H7 (cell line): ENCODE measurements at regions not wholly inside any gene's neighbourhood (a gene's known extent, or its start where the extent isn't known, plus 50 kb on each side); places are given as distances from the start of the nearest gene placed in this dataset.
A peak's percentile ranks its signal among the peaks of the same experiment; 100 is the strongest.
"Not testable (repeated sequence)": the region's sequence is repeated elsewhere in the genome, so short reads cannot be mapped to it uniquely, and the experiment has no call there.

Experiments
- DNase-seq: peaks from one replicate; pipeline ENCODE4 v3.0.0; 2012
- H3K27me3 ChIP-seq: 2 replicates; pipeline ENCODE4 v1.6.0; 2011; ENCODE audit warnings: mild to moderate bottlenecking, low read length; ENCODE audit not compliant: control insufficient read depth, insufficient read depth
- H3K36me3 ChIP-seq: replicated peaks from 2 replicates; pipeline ENCODE4 v1.5.1; 2011; ENCODE audit warnings: low read length; ENCODE audit not compliant: control insufficient read depth, insufficient read depth
- H3K4me3 ChIP-seq: 2 replicates; pipeline ENCODE4 v1.5.1; 2011; ENCODE audit warnings: low read depth, mild to moderate bottlenecking, control low read depth, low read length, moderate library complexity; ENCODE audit not compliant: insufficient read depth

GRCh38 chr1:188812153-188812552, 1665.5 kb downstream of the BRINP3 start:
- H3K4me3 ChIP-seq, H3K27me3 ChIP-seq, H3K36me3 ChIP-seq, DNase-seq: not testable (repeated sequence)

DNA sequence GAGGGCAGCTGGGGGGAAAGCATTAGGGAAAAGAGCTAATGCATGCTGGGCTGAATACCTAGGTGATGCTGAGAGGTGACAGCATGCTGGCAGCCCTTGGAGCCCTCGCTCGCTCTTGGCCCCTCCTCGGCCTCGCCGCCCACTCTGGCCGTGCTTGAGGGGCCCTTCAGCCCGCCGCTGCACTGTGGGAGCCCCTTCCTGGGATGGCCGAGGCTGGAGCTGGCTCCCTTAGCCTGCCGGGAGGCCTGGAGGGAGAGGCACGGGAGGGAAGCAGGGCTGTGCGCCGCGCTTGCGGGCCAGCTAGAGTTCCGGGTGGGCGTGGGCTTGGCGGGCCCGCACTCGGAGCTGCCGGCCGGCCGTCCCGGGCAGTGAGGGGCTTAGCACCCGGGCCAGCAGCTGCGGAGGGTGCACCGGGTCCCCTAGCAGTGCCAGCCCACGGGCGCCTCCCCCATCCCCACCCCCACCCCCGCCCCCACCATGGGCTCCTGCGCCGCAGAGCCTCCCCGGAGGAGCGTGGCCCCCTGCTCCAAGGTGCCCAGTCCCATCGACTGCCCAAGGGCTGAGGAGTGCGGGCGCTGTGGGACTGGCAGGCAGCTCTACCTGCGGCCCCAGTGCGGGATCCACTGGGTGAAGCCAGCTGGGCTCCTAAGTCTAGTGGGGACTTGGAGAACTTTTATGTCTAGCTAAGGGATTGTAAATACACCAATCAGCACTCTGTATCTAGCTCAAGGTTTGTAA, 1664.7 kb downstream of the BRINP3 start:
- H3K27me3 ChIP-seq, H3K36me3 ChIP-seq, H3K4me3 ChIP-seq, DNase-seq: not testable (repeated sequence)

- no peaks in the 10 kb centered on the region for H3K27me3 ChIP-seq
- DNase-seq = no peak
- no peaks in the 10 kb centered on the region for H3K36me3 ChIP-seq
- H3K4me3 ChIP-seq = no peak overlapping the region
These were observed 1659.8 kb downstream of the BRINP3 start for GRCh38 chr1:188817814-188818213.

DNA sequence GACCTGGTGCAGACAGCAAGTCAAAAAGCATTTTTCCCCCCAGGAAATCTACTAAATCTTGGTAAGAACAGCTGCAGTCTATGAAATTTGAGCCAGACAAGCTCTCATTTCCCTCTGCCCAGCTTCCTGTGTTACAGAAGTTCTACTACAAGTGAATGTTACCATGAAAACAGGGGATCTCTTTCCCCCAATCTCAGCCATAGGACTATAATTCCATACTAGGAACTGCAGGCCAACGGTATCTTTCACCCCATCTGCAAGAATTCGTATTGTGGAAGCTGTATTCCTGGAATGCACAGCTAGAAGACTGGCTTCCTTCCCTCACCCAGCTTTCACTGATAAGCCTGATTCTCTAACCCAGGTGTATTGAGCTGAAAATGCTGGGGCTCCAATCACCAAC, 1655.4 kb downstream of the BRINP3 start:
- no peaks in the 10 kb centered on the region for H3K27me3 ChIP-seq
- no peak for DNase-seq
- H3K4me3 ChIP-seq = no peak overlapping the region
- H3K36me3 ChIP-seq = no peaks in the 10 kb centered on the region

DNA sequence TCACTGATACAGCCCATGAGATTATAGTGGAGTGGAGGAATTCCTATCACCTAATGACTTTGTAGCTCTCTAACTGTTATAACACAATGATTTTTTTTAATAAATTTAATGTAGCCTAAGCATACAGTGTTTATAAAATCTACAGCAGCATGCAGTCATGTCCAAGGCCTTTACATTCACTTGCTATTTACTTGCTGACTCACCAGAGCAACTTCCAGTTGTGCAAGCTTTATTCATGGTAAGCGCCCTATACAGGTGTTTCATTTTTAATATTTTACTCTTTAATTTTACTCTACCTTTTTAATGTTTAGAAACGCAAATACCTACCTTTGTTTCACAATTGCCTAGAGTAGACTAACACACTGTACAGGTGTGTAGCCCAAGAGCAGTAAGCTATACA, 1652.2 kb downstream of the BRINP3 start:
- Histone ChIP-seq H3K36me3 (no peaks in the 10 kb centered on the region), H3K4me3 (no peak overlapping the region), H3K27me3 (no peaks in the 10 kb centered on the region)
- no peak for DNase-seq

DNA sequence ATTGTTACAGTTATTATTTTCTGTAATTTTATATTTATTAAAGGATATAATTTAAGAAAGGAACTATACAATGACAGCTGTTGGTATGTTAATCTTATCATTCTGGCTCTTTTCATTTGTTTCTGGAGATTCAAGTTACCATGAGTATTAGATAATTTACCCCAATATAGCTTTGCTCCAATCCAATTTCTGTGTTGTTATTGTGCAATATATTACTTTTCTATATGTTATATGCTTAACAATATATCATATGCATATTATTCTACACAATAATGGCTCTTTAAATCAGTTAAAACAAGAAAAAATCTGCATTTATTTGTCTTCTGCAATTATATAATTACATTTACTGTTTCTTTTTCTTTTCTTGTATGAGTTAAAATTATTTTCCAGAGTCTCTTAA, 1650.9 kb downstream of the BRINP3 start:
- Histone ChIP-seq H3K27me3 (no peaks in the 10 kb centered on the region), H3K36me3 (no peaks in the 10 kb centered on the region), H3K4me3 (no peak overlapping the region)
- no peak for DNase-seq

DNA sequence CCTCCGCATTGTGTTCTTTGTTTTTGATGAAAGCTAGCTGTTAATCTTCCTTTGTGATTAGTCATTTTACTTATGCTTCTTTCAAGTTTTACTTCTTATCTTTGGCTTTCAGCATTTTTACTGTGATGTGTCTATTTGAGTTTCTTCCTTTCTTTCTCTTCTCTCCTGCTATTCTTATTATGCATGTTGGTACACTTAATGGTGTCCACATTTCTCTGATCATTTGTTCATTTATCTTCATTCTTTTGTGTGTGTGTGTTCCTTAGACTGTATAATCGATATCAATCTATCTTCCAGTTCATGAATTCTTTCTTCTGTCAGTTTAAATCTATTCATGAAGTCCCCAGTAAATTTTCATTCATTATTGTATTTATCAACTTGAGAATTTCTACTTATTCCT, 1650.3 kb downstream of the BRINP3 start:
- no peaks in the 10 kb centered on the region for H3K27me3 ChIP-seq

DNA sequence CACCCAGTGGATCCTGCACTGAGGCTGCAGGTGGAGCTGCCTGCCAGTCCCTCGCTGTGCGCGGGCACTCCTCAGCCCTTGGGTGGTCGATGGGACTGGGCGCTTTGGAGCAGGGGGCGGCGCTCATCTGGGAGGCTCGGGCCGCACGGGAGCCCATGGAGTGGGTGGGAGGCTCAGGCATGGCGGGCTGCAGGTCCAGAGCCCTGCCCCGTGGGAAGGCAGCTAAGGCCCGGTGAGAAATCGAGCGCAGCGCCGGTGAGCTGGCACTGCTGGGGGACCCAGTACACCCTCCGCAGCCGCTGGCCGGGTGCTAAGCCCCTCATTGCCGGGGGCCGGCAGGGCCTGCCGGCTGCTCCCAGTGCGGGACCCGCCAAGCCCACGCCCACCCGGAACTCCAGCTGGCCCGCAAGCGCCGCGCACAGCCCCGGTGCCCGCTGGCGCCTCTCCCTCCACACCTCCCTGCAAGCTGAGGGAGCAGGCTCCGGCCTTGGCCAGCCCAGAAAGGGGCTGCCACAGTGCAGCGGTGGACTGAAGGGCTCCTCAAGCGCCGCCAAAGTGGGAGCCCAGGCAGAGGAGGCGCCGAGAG, 1636.5 kb downstream of the BRINP3 start:
- H3K27me3 ChIP-seq, H3K4me3 ChIP-seq, DNase-seq, H3K36me3 ChIP-seq: not testable (repeated sequence)

More for the DNA sequence above, 1650.3 kb downstream of the BRINP3 start:
- Histone ChIP-seq H3K4me3 (no peak overlapping the region), H3K36me3 (no peaks in the 10 kb centered on the region)
- DNase-seq = no peak

- Histone ChIP-seq H3K36me3 (no peaks in the 10 kb centered on the region), H3K27me3 (no peaks in the 10 kb centered on the region)
- no peak for DNase-seq
These were observed 1631.2 kb downstream of the BRINP3 start for GRCh38 chr1:188846468-188846867.

DNA sequence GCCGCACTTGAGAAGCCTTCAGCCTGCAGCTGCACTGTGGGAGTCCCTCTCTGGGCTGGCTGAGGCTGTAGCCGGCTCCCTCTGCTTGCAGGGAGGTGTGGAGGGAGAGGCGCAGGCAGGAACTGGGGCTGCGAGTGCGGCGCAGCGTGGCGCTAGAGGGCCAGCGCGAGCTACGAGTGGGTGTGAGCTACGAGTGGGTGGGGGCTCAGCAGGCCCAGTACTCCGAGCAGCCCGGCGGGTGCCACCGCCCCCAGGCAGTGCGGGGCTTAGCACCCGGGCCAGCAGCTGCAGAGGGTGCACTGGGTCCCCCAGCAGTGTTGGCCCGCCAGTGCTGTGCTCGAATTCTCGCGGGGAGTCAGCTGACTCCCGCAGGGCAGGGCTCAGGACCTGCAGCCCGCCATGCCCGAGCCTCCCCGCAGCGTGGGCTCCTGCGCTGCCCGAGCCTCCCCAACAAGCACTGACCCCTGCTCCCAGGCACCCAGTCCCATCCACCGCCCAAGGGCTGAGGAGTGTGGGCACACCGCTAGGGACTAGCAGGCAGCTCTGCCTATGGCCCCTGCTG, 1620.1 kb downstream of the BRINP3 start:
- H3K36me3 ChIP-seq = no peaks in the 10 kb centered on the region
- H3K4me3 ChIP-seq = no peak overlapping the region
- DNase-seq = peak; percentile 4
- H3K27me3 ChIP-seq = no peaks in the 10 kb centered on the region

More at GRCh38 chr1:188846468-188846867, 1631.2 kb downstream of the BRINP3 start:
- no peak overlapping the region for H3K4me3 ChIP-seq

DNA sequence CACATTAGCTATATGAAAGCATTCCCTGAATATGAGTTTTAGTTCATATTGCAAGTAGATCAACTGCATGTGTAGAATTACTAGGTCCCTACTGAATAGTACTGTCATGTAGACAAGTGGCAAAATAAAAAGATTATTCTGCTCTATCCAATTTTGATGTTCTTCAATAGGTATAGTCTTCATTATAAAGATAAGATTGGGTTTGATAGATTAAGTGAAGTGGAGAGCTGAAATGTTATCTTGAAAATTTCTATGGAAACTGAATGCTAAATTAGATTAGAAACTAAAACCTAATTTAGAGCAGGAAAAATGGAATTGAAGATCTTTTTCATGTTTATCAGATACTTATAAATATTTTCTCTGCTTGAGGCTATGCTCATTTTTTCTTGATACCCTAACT, 1610.0 kb downstream of the BRINP3 start:
- Histone ChIP-seq H3K36me3 (no peaks in the 10 kb centered on the region), H3K27me3 (no peaks in the 10 kb centered on the region), H3K4me3 (no peak overlapping the region)
- no peak for DNase-seq

GRCh38 chr1:188871164-188871563, 1606.5 kb downstream of the BRINP3 start:
- H3K4me3 ChIP-seq = no peak overlapping the region
- no peaks in the 10 kb centered on the region for H3K27me3 ChIP-seq
- DNase-seq = no peak
- no peaks in the 10 kb centered on the region for H3K36me3 ChIP-seq

DNA sequence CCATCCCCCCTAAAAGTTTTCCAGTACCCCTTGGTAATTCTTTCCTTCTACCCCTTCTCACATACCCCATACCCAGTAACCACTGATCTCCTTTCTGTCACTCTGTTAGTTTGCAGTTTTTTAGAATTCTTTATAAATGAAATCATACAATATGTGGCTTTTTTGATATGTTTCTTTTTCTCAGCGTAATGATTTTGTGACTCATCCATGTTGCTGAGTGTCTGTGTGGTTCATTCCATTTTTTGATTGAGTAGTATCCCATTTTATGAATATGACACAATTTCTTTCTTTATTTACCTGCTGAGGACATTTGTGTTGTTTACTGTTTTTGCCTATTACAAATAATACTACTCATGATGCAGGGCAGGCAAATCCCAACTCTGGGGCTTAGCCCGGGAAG, 1605.3 kb downstream of the BRINP3 start:
- H3K4me3 ChIP-seq = no peak overlapping the region
- H3K36me3 ChIP-seq = no peaks in the 10 kb centered on the region
- no peaks in the 10 kb centered on the region for H3K27me3 ChIP-seq
- no peak for DNase-seq

DNA sequence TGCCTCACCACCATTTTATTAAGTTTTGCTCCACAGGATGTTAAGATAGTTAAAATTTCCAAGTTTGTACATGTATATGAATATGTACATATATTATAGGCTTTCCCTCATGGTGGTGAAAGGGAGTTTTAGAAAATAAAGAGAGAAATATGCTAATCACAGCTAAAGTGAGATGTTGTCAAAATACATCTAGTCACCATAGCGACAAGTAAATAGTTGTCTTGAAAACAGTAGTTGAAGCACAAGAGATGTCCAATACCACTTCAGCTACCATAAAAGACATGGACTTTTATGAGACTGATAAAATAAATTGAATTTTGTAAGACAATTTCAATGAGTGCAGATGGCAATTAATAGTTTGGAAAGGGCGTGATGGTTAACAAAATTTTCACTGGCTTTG, 1600.0 kb downstream of the BRINP3 start:
- no peaks in the 10 kb centered on the region for H3K27me3 ChIP-seq
- no peak for DNase-seq
- no peaks in the 10 kb centered on the region for H3K36me3 ChIP-seq
- H3K4me3 ChIP-seq = no peak overlapping the region

DNA sequence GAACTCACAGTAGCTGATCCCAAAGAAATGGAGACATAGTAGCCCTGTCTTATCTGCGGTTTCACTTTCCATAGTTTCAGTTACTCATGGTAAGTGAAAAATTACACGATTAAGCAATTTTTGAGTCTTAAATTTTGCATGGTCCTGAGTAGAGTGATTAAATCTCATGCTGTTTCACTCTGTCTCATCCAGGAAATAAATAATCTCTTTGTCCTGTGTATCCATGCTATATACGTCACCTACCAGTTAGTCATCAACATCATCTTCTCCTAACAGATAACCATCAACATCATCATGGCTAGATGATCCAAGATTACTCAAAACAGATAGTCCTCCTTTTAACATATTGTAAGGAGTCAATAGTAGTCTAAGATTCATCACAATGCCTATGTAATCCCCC, 1589.3 kb downstream of the BRINP3 start:
- no peak for DNase-seq
- Histone ChIP-seq H3K4me3 (no peak overlapping the region), H3K36me3 (no peaks in the 10 kb centered on the region), H3K27me3 (no peaks in the 10 kb centered on the region; the same call in 1 of the 2 replicates)
